ENCODE measurements at regions not wholly inside any gene's neighbourhood (a gene's known extent, or its start where the extent isn't known, plus 50 kb on each side); places are given as distances from the start of the nearest gene placed in this dataset.

DNA sequence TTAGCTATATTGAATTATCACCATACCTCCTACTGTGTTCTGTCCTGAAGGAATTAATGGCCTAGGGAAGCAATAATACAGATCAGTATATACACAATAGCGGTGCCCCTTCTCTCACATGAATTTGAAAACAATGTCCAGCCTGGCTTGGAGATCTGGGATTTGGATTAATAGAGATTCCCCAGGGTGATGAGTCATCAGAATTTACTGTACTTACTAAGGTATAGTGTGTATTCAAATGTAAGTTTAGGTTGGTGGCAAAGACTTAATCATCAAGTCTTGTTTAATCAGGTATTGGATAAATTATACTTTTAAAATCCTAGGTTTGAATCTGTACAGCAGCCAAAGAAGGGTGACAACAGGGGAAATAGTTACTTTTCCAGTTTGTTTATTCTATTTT, 121.5 kb downstream of the FEM1C start:
- TF ChIP-seq CTCF (IDR thresholded peaks at IDR 0.05) (no peak), POLR2A (IDR thresholded peaks at IDR 0.05) (no peak)

All from vagina (tissue), 2 donors.